ENCODE measurements at regions not wholly inside any gene's neighbourhood (a gene's known extent, or its start where the extent isn't known, plus 50 kb on each side); places are given as distances from the start of the nearest gene placed in this dataset.

DNA sequence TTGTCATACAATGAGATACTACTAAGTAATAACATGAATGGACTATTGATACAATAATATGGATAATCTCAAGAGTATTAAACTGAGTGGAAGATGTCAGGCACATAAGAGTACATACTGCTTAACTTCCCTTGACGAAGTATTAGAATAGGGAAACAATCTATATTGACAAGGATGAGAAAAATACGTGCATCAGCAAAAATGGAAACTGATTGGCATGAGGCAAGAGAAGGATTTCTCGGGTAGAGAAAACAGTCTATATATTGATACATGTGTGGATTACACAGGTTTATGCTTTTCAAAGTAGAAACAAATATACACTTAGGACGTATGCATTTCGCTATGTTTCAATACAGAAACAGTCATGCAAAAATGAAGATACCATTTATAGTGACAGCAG lies 57.4 kb downstream of the PRR20E start:
- Histone ChIP-seq H2BK5ac (ENCODE audit: low read length) (no peak overlapping the region), H3K27me3 (ENCODE audit: insufficient read depth, low read length, poor library complexity) (no peaks in the 10 kb centered on the region), H3K4ac (ENCODE audit: low read depth, low read length) (no peak overlapping the region), H3K36me3 (ENCODE audit: control insufficient read depth, insufficient read depth, low read length) (no peaks in the 10 kb centered on the region), H2AK5ac (ENCODE audit: low read length) (no peak overlapping the region), H4K8ac (ENCODE audit: low read depth, low read length) (no peak overlapping the region), H2BK120ac (ENCODE audit: low read depth, low read length) (no peak overlapping the region), H3K79me1 (ENCODE audit: low read length) (no peaks in the 10 kb centered on the region), H3K4me3 (ENCODE audit: low read length) (no peak overlapping the region), H3K4me2 (ENCODE audit: low read length) (no peak overlapping the region), H2BK15ac (replicated peaks; ENCODE audit: low read depth) (no peak overlapping the region), H3K56ac (ENCODE audit: low read length) (no peak overlapping the region), H3K23ac (ENCODE audit: low read length) (no peak overlapping the region), H3K9ac (ENCODE audit: low read length) (no peak overlapping the region), H3K4me1 (ENCODE audit: control insufficient read depth, low read depth, low read length) (no peaks in the 10 kb centered on the region), H3K27ac (ENCODE audit: low read depth, low read length) (no peak overlapping the region), H4K5ac (ENCODE audit: low read length) (no peak overlapping the region), H3K18ac (ENCODE audit: low read length) (no peak overlapping the region), H3K79me2 (ENCODE audit: control insufficient read depth, insufficient read depth, low read length) (no peaks in the 10 kb centered on the region)
- no CpG with 5 or more reads among the region's 5 CpGs for WGBS (ENCODE audit: extremely low coverage, insufficient coverage, low lambda C conversion rate)
- no peak for DNase-seq

DNA sequence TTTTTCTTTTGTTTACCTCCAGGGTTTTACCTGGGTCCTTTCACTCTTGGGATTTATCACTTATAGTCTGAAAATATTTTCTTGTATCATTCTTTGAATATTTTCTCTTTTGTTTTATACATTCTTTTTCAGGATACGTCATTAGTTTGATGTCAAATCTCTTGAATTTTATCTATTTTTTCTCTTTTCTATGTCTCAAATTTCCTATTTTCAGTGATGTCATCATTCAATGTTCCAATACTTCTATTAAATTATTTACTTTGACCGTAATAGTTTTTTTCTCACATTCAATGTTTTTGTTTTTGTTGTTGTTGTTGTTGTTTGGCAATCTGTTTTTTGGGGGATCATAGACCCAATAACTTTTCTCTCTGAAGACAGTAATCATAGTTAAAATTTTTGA lies 83.5 kb downstream of the PRR20E start:
- H3K56ac ChIP-seq (ENCODE audit: low read length), result no peak overlapping the region
- no peak overlapping the region for H3K4ac ChIP-seq (ENCODE audit: low read depth, low read length)
- H3K4me3 ChIP-seq (ENCODE audit: low read length), result no peak overlapping the region
- H3K36me3 ChIP-seq (ENCODE audit: control insufficient read depth, insufficient read depth, low read length), result no peaks in the 10 kb centered on the region
- H3K27me3 ChIP-seq (ENCODE audit: insufficient read depth, low read length, poor library complexity), result no peaks in the 10 kb centered on the region
- no peak overlapping the region for H2BK5ac ChIP-seq (ENCODE audit: low read length)
- no peak overlapping the region for H2BK15ac ChIP-seq (replicated peaks; ENCODE audit: low read depth)
- WGBS (ENCODE audit: extremely low coverage, insufficient coverage, low lambda C conversion rate), result no CpG with 5 or more reads among the region's 2 CpGs
- H2BK120ac ChIP-seq (ENCODE audit: low read depth, low read length), result no peak overlapping the region
- no peaks in the 10 kb centered on the region for H3K79me1 ChIP-seq (ENCODE audit: low read length)
- no peak overlapping the region for H3K4me2 ChIP-seq (ENCODE audit: low read length)
- no peak overlapping the region for H3K18ac ChIP-seq (ENCODE audit: low read length)
- no peak overlapping the region for H2AK5ac ChIP-seq (ENCODE audit: low read length)
- no peak overlapping the region for H3K27ac ChIP-seq (ENCODE audit: low read depth, low read length)
- no peak overlapping the region for H4K5ac ChIP-seq (ENCODE audit: low read length)
- H3K79me2 ChIP-seq (ENCODE audit: control insufficient read depth, insufficient read depth, low read length), result no peaks in the 10 kb centered on the region
- H3K23ac ChIP-seq (ENCODE audit: low read length), result no peak overlapping the region
- no peak overlapping the region for H4K8ac ChIP-seq (ENCODE audit: low read depth, low read length)
- H3K9ac ChIP-seq (ENCODE audit: low read length), result no peak overlapping the region
- no peaks in the 10 kb centered on the region for H3K4me1 ChIP-seq (ENCODE audit: control insufficient read depth, low read depth, low read length)
- DNase-seq, result no peak

DNA sequence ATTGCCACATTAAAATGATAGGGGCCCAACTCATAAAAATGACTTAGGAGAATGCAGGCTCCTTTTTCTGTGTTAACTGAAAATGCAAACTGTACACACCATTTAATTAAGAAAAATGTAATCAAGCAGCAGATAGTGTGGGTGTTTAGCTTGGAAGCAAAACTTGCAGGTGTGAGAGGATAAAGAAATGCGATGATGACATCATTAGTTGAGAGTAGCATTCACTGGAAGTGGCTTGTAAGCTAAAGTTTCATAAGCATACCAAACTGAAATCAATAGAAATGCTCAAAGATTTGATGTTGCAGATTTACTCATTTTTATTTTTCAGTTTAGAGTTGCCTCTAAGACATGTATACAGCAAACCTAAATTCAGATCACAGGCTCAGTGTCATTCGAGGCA lies 86.6 kb downstream of the PRR20E start:
- Histone ChIP-seq H3K36me3 (ENCODE audit: control insufficient read depth, insufficient read depth, low read length) (no peaks in the 10 kb centered on the region), H2BK15ac (replicated peaks; ENCODE audit: low read depth) (no peak overlapping the region), H3K18ac (ENCODE audit: low read length) (no peak overlapping the region), H2BK5ac (ENCODE audit: low read length) (no peak overlapping the region), H3K23ac (ENCODE audit: low read length) (no peak overlapping the region), H3K4me1 (ENCODE audit: control insufficient read depth, low read depth, low read length) (no peaks in the 10 kb centered on the region), H3K9ac (ENCODE audit: low read length) (no peak overlapping the region), H3K79me1 (ENCODE audit: low read length) (no peaks in the 10 kb centered on the region), H3K56ac (ENCODE audit: low read length) (no peak overlapping the region), H2AK5ac (ENCODE audit: low read length) (no peak overlapping the region), H3K4me2 (ENCODE audit: low read length) (no peak overlapping the region), H3K27ac (ENCODE audit: low read depth, low read length) (no peak overlapping the region), H3K4ac (ENCODE audit: low read depth, low read length) (no peak overlapping the region), H4K8ac (ENCODE audit: low read depth, low read length) (no peak overlapping the region), H3K27me3 (ENCODE audit: insufficient read depth, low read length, poor library complexity) (no peaks in the 10 kb centered on the region), H2BK120ac (ENCODE audit: low read depth, low read length) (no peak overlapping the region), H4K5ac (ENCODE audit: low read length) (no peak overlapping the region), H3K79me2 (ENCODE audit: control insufficient read depth, insufficient read depth, low read length) (no peaks in the 10 kb centered on the region), H3K4me3 (ENCODE audit: low read length) (no peak overlapping the region)
- no CpG with 5 or more reads among the region's 2 CpGs for WGBS (ENCODE audit: extremely low coverage, insufficient coverage, low lambda C conversion rate)
- no peak for DNase-seq

DNA sequence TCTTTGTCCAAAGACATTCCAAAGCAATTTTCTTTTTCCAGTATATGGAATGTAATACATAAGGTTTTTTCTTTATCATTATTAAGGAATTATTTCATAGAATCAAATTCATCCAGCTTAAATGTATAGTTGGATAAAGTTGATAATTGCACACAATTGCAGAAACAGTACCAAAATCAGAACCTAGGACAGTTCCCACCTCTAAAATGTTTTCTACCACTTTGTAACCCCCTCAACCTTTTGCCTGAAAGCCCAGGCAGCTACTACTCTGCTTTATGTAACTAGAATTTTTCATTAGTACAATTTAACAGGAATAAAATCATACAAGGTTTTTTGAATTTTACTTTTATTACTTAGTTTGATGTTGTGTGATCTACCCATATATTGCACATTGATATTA lies 98.0 kb downstream of the PRR20E start:
- Histone ChIP-seq H3K79me2 (ENCODE audit: control insufficient read depth, insufficient read depth, low read length) (no peaks in the 10 kb centered on the region), H3K36me3 (ENCODE audit: control insufficient read depth, insufficient read depth, low read length) (no peaks in the 10 kb centered on the region), H2BK15ac (replicated peaks; ENCODE audit: low read depth) (no peak overlapping the region), H3K4me2 (ENCODE audit: low read length) (no peak overlapping the region), H3K4me1 (ENCODE audit: control insufficient read depth, low read depth, low read length) (no peaks in the 10 kb centered on the region), H3K18ac (ENCODE audit: low read length) (no peak overlapping the region), H3K79me1 (ENCODE audit: low read length) (no peaks in the 10 kb centered on the region), H2BK120ac (ENCODE audit: low read depth, low read length) (no peak overlapping the region), H3K56ac (ENCODE audit: low read length) (no peak overlapping the region), H3K4ac (ENCODE audit: low read depth, low read length) (no peak overlapping the region), H3K4me3 (ENCODE audit: low read length) (no peak overlapping the region), H3K23ac (ENCODE audit: low read length) (no peak overlapping the region), H3K27ac (ENCODE audit: low read depth, low read length) (no peak overlapping the region), H4K5ac (ENCODE audit: low read length) (no peak overlapping the region), H4K8ac (ENCODE audit: low read depth, low read length) (no peak overlapping the region), H2AK5ac (ENCODE audit: low read length) (no peak overlapping the region), H3K9ac (ENCODE audit: low read length) (no peak overlapping the region), H3K27me3 (ENCODE audit: insufficient read depth, low read length, poor library complexity) (no peaks in the 10 kb centered on the region), H2BK5ac (ENCODE audit: low read length) (no peak overlapping the region)
- DNase-seq, result peak; percentile 0

DNA sequence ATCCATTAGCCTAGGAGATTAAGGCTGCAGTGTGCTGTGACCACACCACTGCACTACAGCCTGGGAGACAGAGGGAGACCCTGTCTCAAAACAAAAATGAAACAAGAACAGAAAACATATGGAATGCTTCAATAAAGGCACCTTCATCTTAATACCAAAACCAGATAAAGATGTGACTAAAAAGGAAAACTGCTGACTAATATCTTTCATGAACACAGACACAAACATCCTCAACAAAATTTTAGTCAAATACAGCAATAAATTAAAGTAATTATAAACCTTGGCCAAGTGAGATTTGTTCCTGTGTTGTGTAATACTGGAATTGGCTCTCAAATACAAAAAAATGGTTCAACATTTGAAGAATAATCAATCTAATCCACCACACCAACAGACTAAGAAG lies 103.5 kb downstream of the PRR20E start:
- H3K79me2 ChIP-seq (ENCODE audit: control insufficient read depth, insufficient read depth, low read length), result no peaks in the 10 kb centered on the region
- H2BK120ac ChIP-seq (ENCODE audit: low read depth, low read length), result no peak overlapping the region
- H4K8ac ChIP-seq (ENCODE audit: low read depth, low read length), result no peak overlapping the region
- no peak overlapping the region for H3K23ac ChIP-seq (ENCODE audit: low read length)
- no peaks in the 10 kb centered on the region for H3K36me3 ChIP-seq (ENCODE audit: control insufficient read depth, insufficient read depth, low read length)
- no peak overlapping the region for H3K56ac ChIP-seq (ENCODE audit: low read length)
- no peak overlapping the region for H4K5ac ChIP-seq (ENCODE audit: low read length)
- H3K9ac ChIP-seq (ENCODE audit: low read length), result no peak overlapping the region
- H2BK15ac ChIP-seq (replicated peaks; ENCODE audit: low read depth), result no peak overlapping the region
- DNase-seq, result no peak
- no peaks in the 10 kb centered on the region for H3K4me1 ChIP-seq (ENCODE audit: control insufficient read depth, low read depth, low read length)
- no peaks in the 10 kb centered on the region for H3K79me1 ChIP-seq (ENCODE audit: low read length)
- H3K27ac ChIP-seq (ENCODE audit: low read depth, low read length), result no peak overlapping the region
- no peak overlapping the region for H3K4me3 ChIP-seq (ENCODE audit: low read length)
- no peak overlapping the region for H3K4ac ChIP-seq (ENCODE audit: low read depth, low read length)
- H3K27me3 ChIP-seq (ENCODE audit: insufficient read depth, low read length, poor library complexity), result no peaks in the 10 kb centered on the region
- H3K18ac ChIP-seq (ENCODE audit: low read length), result no peak overlapping the region
- H3K4me2 ChIP-seq (ENCODE audit: low read length), result no peak overlapping the region
- no peak overlapping the region for H2BK5ac ChIP-seq (ENCODE audit: low read length)
- H2AK5ac ChIP-seq (ENCODE audit: low read length), result no peak overlapping the region

DNA sequence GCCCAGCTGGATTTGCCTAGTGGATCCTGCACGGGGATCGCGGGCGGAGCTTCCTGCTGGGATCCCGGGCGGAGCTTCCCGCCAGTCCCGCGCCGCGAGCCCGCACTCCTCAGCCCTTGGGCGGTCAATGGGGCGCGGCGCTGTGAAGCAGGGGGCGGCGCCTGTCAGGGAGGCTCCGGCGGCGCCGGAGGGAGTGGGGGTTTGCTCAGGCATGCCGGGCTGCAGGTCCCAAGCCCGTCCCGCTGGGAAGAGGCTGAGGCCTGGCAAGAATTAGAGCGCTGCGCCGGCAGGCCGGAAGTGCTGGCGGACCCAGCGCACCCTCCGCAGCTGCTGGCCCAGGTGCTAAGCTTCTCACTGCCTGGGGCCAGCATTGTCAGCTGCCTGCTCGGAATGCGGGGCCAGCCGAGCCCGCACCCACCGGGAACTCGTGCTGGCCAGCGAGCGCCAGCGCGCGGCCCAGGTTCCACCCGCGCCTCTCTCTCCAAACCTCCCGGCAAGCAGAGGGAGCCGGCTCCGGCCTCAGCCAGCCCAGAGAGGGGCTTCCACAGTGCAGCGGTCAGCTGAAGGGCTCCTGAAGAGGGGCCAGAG lies 119.6 kb downstream of the PRR20E start:
- Histone ChIP-seq H3K4ac (ENCODE audit: low read depth, low read length) (no peak overlapping the region), H3K27me3 (ENCODE audit: insufficient read depth, low read length, poor library complexity) (no peaks in the 10 kb centered on the region), H3K4me1 (ENCODE audit: control insufficient read depth, low read depth, low read length) (no peaks in the 10 kb centered on the region), H2BK5ac (ENCODE audit: low read length) (no peak overlapping the region), H4K8ac (ENCODE audit: low read depth, low read length) (no peak overlapping the region), H3K79me1 (ENCODE audit: low read length) (no peaks in the 10 kb centered on the region), H2AK5ac (ENCODE audit: low read length) (no peak overlapping the region), H2BK120ac (ENCODE audit: low read depth, low read length) (no peak overlapping the region), H3K36me3 (ENCODE audit: control insufficient read depth, insufficient read depth, low read length) (no peaks in the 10 kb centered on the region), H3K79me2 (ENCODE audit: control insufficient read depth, insufficient read depth, low read length) (no peaks in the 10 kb centered on the region), H2BK15ac (replicated peaks; ENCODE audit: low read depth) (no peak overlapping the region), H3K18ac (ENCODE audit: low read length) (no peak overlapping the region), H3K9ac (ENCODE audit: low read length) (no peak overlapping the region), H3K27ac (ENCODE audit: low read depth, low read length) (no peak overlapping the region), H3K56ac (ENCODE audit: low read length) (no peak overlapping the region), H3K4me2 (ENCODE audit: low read length) (no peak overlapping the region), H3K23ac (ENCODE audit: low read length) (no peak overlapping the region), H3K4me3 (ENCODE audit: low read length) (no peak overlapping the region), H4K5ac (ENCODE audit: low read length) (no peak overlapping the region)
- WGBS (ENCODE audit: extremely low coverage, insufficient coverage, low lambda C conversion rate), result no CpG with 5 or more reads among the region's 49 CpGs
- no peak for DNase-seq
